COLO668 (cell line): ENCODE measurements at regions not wholly inside any gene's neighbourhood (a gene's known extent, or its start where the extent isn't known, plus 50 kb on each side); places are given as distances from the start of the nearest gene placed in this dataset.
"Not testable (repeated sequence)": the region's sequence is repeated elsewhere in the genome, so short reads cannot be mapped to it uniquely, and the experiment has no call there.

Experiments
- DNase-seq: peaks from one replicate; lab custom pipeline; 2025; ENCODE audit not compliant: unreplicated experiment; lab: John Stamatoyannopoulos, UW

- no peak for DNase-seq
Measured at GRCh38 chr14:28820677-28821076, 54.1 kb downstream of the FOXG1 start.

- no peak for DNase-seq
Measured at GRCh38 chr14:28821993-28822392, 55.4 kb downstream of the FOXG1 start.

GRCh38 chr14:28823245-28823644, 56.7 kb downstream of the FOXG1 start:
- DNase-seq, result no peak

GRCh38 chr14:28830115-28830534, 63.5 kb downstream of the FOXG1 start:
- no peak for DNase-seq

GRCh38 chr14:28831126-28831525, 64.5 kb downstream of the FOXG1 start:
- no peak for DNase-seq

- DNase-seq, result not testable (repeated sequence)
Measured at GRCh38 chr14:28842569-28842968, 76.0 kb downstream of the FOXG1 start.

- DNase-seq, result no peak
Measured at GRCh38 chr14:28867571-28867970, 101.0 kb downstream of the FOXG1 start.

GRCh38 chr14:28870033-28870564, 103.5 kb downstream of the FOXG1 start:
- DNase-seq, result no peak

- peak; percentile 43 for DNase-seq
Measured at GRCh38 chr14:28875934-28876571, 109.5 kb downstream of the FOXG1 start.

- peak; percentile 10 for DNase-seq
Measured at GRCh38 chr14:28876572-28876945, 110.0 kb downstream of the FOXG1 start.

- DNase-seq, result no peak
Measured at GRCh38 chr14:28877923-28878322, 111.3 kb downstream of the FOXG1 start.

- DNase-seq, result no peak
Measured at GRCh38 chr14:28879573-28879996, 113.0 kb downstream of the FOXG1 start.

GRCh38 chr14:28886940-28887339, 120.4 kb downstream of the FOXG1 start:
- DNase-seq, result no peak

- no peak for DNase-seq
Measured at GRCh38 chr14:28895389-28895788, 128.8 kb downstream of the FOXG1 start.

GRCh38 chr14:28896337-28896736, 129.8 kb downstream of the FOXG1 start:
- DNase-seq, result no peak

GRCh38 chr14:28901631-28902030, 135.0 kb downstream of the FOXG1 start:
- DNase-seq, result no peak

- DNase-seq, result no peak
Measured at GRCh38 chr14:28902930-28903329, 136.3 kb downstream of the FOXG1 start.

- DNase-seq, result no peak
Measured at GRCh38 chr14:28911521-28911920, 144.9 kb downstream of the FOXG1 start.

- DNase-seq, result no peak
Measured at GRCh38 chr14:28913056-28913455, 146.5 kb downstream of the FOXG1 start.

GRCh38 chr14:28926122-28926521, 159.5 kb downstream of the FOXG1 start:
- no peak for DNase-seq

- DNase-seq, result no peak
Measured at GRCh38 chr14:28931999-28932398, 165.4 kb downstream of the FOXG1 start.

GRCh38 chr14:28936601-28937000, 170.0 kb downstream of the FOXG1 start:
- DNase-seq, result no peak

GRCh38 chr14:28941758-28942157, 175.2 kb downstream of the FOXG1 start:
- DNase-seq, result no peak
